CD4-positive, alpha-beta T cell (primary cell): ENCODE measurements at regions not wholly inside any gene's neighbourhood (a gene's known extent, or its start where the extent isn't known, plus 50 kb on each side); places are given as distances from the start of the nearest gene placed in this dataset.

ENCODE experiments used
- ATAC-seq: fragments of 200-7000 bp; cut with Tn5 transposase; one replicate; pipeline ENCODE4 v1.10.0; 2022; ENCODE audit warnings: mild to moderate bottlenecking; ENCODE audit not compliant: poor library complexity
- CTCF ChIA-PET: fragments of 350-600 bp; sonication (Branson Sonifier 250); formaldehyde crosslinking; loops from one replicate; lab custom pipeline; 2021; ENCODE audit warnings: antibody characterized with exemption, inconsistent platforms; lab: Charles Lee
- POLR2A ChIA-PET: fragments of 350-600 bp; sonication (Branson Sonifier 250); formaldehyde crosslinking; loops from one replicate; lab custom pipeline; 2021; ENCODE audit warnings: antibody characterized with exemption, inconsistent platforms; lab: Charles Lee
- DNase-seq, 14 experiments: peaks; one replicate each; pipeline ENCODE4 v3.0.0-alpha.2; 2013 to 2020; ENCODE audit warnings: mixed read lengths in 2 of 14
- H3K27ac ChIP-seq, 2 donors: one replicate each; pipeline versions ENCODE4 v1.5.1 to v1.7.0; 2013; ENCODE audit warnings: low read length in 2 of 2, low read depth in 1 of 2, mild to moderate bottlenecking in 1 of 2
- H3K27me3 ChIP-seq, 2 experiments: 1 replicate in 1 of 2; 2 replicates in 1 of 2; pipeline versions ENCODE4 v1.6.1 to v1.7.0; 2013; ENCODE audit warnings: low read length in 2 of 2, control low read depth in 1 of 2, mild to moderate bottlenecking in 1 of 2, moderate library complexity in 1 of 2; ENCODE audit not compliant: insufficient read depth in 2 of 2, control insufficient read depth in 1 of 2
- H3K36me3 ChIP-seq: one replicate; pipeline ENCODE4 v1.6.1; 2013; ENCODE audit warnings: low read length, control low read depth; ENCODE audit not compliant: insufficient read depth
- H3K4me1 ChIP-seq: one replicate; pipeline ENCODE4 v1.6.1; 2013; ENCODE audit warnings: low read length, control low read depth; ENCODE audit not compliant: insufficient read depth
- H3K4me3 ChIP-seq: one replicate; pipeline ENCODE4 v1.5.1; 2013; ENCODE audit warnings: mild to moderate bottlenecking, low read length, moderate library complexity
- H3K9me3 ChIP-seq, 2 experiments: 1 replicate in 1 of 2; 2 replicates in 1 of 2; pipeline versions ENCODE4 v1.6.1 to v1.7.0; 2013; ENCODE audit warnings: low read length in 2 of 2, mild to moderate bottlenecking in 2 of 2, control low read depth in 1 of 2, moderate library complexity in 1 of 2; ENCODE audit not compliant: control insufficient read depth in 1 of 2, insufficient read depth in 1 of 2
- H3K27ac Mint-ChIP-seq: one replicate; pipeline ENCODE4 v1.8.0; 2020; ENCODE audit warnings: mixed read lengths
- H3K27me3 Mint-ChIP-seq: one replicate; pipeline ENCODE4 v1.8.0; 2021; ENCODE audit warnings: mixed read lengths
- H3K36me3 Mint-ChIP-seq: one replicate; pipeline ENCODE4 v1.8.0; 2021; ENCODE audit warnings: low read depth, mixed read lengths
- H3K4me1 Mint-ChIP-seq: one replicate; pipeline ENCODE4 v1.8.0; 2021; ENCODE audit warnings: low read depth, mixed read lengths
- H3K4me3 Mint-ChIP-seq: one replicate; pipeline ENCODE4 v1.8.0; 2020; ENCODE audit warnings: mild to moderate bottlenecking, mixed read lengths
- H3K9me3 Mint-ChIP-seq: one replicate; pipeline ENCODE4 v1.8.0; 2020; ENCODE audit warnings: mixed read lengths
- intact Hi-C, 2 experiments: fragments of 100-400 bp; cut with DNase I in 1 of 2; cut with micrococcal nuclease in 1 of 2; formaldehyde crosslinking; loops; one replicate each; pipeline versions ENCODE4 v1.15.1 to v1.9.0; 2023 to 2025; cut with DNase I, micrococcal nuclease
- TF ChIP-seq, protein P1 (sequence below): fragments of 200-600 bp; IDR thresholded peaks from one replicate; pipeline ENCODE4 v1.8.0; 2022; ENCODE audit warnings: antibody characterized with exemption, mild to moderate bottlenecking

DNA sequence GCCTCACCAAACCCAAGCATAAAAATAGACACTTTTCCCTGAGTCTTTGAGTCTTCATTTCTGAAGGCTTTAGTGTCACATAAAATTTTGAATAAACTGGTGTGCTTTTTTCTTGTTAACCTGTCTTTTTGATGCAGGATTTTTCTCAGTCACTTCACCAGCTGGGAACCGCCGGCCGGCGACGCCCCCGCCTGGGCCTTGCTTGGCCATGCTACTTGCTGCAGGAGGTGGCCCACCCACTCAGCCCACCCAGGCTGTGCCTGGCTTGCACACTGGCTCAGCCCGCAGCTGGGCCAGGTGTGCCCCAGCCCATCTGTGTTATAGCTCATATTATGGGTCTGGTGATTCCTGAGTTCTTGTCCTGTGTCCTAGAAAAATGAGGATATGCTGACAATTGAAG is 247.4 kb upstream of the CACNA2D1 start:
- Mint-ChIP-seq H3K4me1 (no peaks in the 10 kb centered on the region), H3K27me3 (no peaks in the 10 kb centered on the region), H3K27ac (no peak overlapping the region), H3K36me3 (no peaks in the 10 kb centered on the region), H3K4me3 (no peak overlapping the region), H3K9me3 (peaks cover 3% of the 10 kb centered on the region)
- intact Hi-C loops, result no loop called here
- TF ChIP-seq, protein P1, sequence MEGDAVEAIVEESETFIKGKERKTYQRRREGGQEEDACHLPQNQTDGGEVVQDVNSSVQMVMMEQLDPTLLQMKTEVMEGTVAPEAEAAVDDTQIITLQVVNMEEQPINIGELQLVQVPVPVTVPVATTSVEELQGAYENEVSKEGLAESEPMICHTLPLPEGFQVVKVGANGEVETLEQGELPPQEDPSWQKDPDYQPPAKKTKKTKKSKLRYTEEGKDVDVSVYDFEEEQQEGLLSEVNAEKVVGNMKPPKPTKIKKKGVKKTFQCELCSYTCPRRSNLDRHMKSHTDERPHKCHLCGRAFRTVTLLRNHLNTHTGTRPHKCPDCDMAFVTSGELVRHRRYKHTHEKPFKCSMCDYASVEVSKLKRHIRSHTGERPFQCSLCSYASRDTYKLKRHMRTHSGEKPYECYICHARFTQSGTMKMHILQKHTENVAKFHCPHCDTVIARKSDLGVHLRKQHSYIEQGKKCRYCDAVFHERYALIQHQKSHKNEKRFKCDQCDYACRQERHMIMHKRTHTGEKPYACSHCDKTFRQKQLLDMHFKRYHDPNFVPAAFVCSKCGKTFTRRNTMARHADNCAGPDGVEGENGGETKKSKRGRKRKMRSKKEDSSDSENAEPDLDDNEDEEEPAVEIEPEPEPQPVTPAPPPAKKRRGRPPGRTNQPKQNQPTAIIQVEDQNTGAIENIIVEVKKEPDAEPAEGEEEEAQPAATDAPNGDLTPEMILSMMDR, result no peak
- peaks cover 0 to 9% of the 10 kb centered on the region in 2 experiments for H3K9me3 ChIP-seq
- H3K36me3 ChIP-seq, result no peaks in the 10 kb centered on the region
- no peaks in the 10 kb centered on the region for H3K4me1 ChIP-seq
- POLR2A ChIA-PET, result no interaction called here
- ATAC-seq (no peak), DNase-seq (no peak)
- H3K27ac ChIP-seq, result no peak overlapping the region
- CTCF ChIA-PET, result no interaction called here
- no peaks in the 10 kb centered on the region for H3K27me3 ChIP-seq
- H3K4me3 ChIP-seq, result no peak overlapping the region

DNA sequence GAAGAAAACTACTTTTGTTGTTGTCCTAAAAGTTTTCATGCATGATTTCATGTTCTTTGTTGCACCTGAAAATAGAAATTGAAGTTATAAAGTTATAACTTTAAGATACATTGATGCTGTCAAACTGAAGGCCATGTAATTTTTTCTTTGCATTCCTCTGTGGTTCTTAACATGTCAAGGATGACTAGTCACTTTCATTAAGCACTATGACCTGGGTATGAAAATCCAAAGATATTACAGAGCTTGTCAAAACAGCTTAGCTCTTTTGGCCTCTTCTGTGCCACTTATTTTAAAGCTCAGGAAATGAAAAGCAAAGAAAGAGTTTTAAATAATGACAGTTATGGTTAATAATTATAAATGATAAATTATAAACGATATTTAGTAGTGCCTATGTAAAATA is 241.6 kb upstream of the CACNA2D1 start:
- Histone ChIP-seq H3K27me3 (no peaks in the 10 kb centered on the region), H3K9me3 (peaks cover 0 to 4% of the 10 kb centered on the region in 2 experiments), H3K4me3 (no peak overlapping the region), H3K27ac (no peak overlapping the region), H3K36me3 (no peaks in the 10 kb centered on the region), H3K4me1 (no peaks in the 10 kb centered on the region)
- CTCF ChIA-PET, result interaction anchor here (1.5 kb wide), 1 partner anchor 8 kb away, joined by 3 read pairs; no protein-coding TSS in a partner anchor
- intact Hi-C loops, result no loop called here
- H3K4me3 Mint-ChIP-seq, result no peak overlapping the region
- no peak overlapping the region for H3K27ac Mint-ChIP-seq
- TF ChIP-seq, protein P1, result no peak
- H3K9me3 Mint-ChIP-seq, result peaks cover 3% of the 10 kb centered on the region
- POLR2A ChIA-PET, result no interaction called here
- no peaks in the 10 kb centered on the region for H3K27me3 Mint-ChIP-seq
- H3K36me3 Mint-ChIP-seq, result no peaks in the 10 kb centered on the region
- DNase-seq, result no peak
- no peak for ATAC-seq
- no peaks in the 10 kb centered on the region for H3K4me1 Mint-ChIP-seq

DNA sequence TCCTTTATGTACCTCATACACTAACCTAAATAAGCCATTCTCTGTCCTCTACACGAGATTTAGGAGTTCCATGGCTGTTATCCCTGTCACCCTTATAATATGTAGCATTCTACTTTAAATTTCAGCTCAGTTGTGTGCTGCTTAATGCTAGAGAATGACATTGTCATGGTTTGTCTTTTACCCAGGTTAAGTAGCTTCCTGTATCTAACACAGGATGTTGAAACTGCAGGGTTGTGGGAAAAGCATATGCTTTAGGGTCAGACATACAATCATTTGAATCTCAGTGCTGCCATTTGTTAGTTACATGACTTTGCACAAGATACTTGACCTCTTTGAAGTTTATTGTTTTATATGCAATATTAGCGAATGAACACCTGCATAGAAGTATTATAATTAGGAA is 235.1 kb upstream of the CACNA2D1 start:
- DNase-seq (peak in 3 of 14 experiments; percentile 14 to 58 (median 22)), ATAC-seq (peak; percentile 38)
- peaks cover 4% of the 10 kb centered on the region for H3K9me3 Mint-ChIP-seq
- POLR2A ChIA-PET, result interaction anchor here (0.6 kb wide), 1 partner anchor 118 kb away, joined by 3 read pairs; no protein-coding TSS in a partner anchor
- H3K27me3 Mint-ChIP-seq, result no peaks in the 10 kb centered on the region
- H3K4me3 Mint-ChIP-seq, result peak overlapping the region; percentile 11
- H3K9me3 ChIP-seq, result no peaks in the 10 kb centered on the region
- H3K4me1 Mint-ChIP-seq, result peaks cover 11% of the 10 kb centered on the region
- intact Hi-C loops, result no loop called here
- H3K4me3 ChIP-seq, result no peak overlapping the region
- TF ChIP-seq, protein P1, result no peak
- no peaks in the 10 kb centered on the region for H3K36me3 Mint-ChIP-seq
- H3K27me3 ChIP-seq, result no peaks in the 10 kb centered on the region
- H3K4me1 ChIP-seq, result peaks cover 4% of the 10 kb centered on the region
- H3K36me3 ChIP-seq, result no peaks in the 10 kb centered on the region
- peak overlapping the region in 1 of 2 donors; percentile 53 for H3K27ac ChIP-seq
- CTCF ChIA-PET, result no interaction called here
- peak overlapping the region; percentile 64 for H3K27ac Mint-ChIP-seq
